ENCODE measurements at regions not wholly inside any gene's neighbourhood (a gene's known extent, or its start where the extent isn't known, plus 50 kb on each side); places are given as distances from the start of the nearest gene placed in this dataset.

- ATAC-seq: peak; percentile 65
- TF ChIP-seq CSRNP3 (CRISPR knock-in tag; IDR thresholded peaks at IDR 0.05): no peak
- TF ChIP-seq TOX (CRISPR knock-in tag; IDR thresholded peaks at IDR 0.05; ENCODE audit: borderline replicate concordance): no peak
- TF ChIP-seq GLIS3 (CRISPR knock-in tag; IDR thresholded peaks at IDR 0.05): no peak
- no peak for TF ChIP-seq PATZ1 (CRISPR knock-in tag; IDR thresholded peaks at IDR 0.05; ENCODE audit: borderline replicate concordance)
- no peak for TF ChIP-seq CREB5 (CRISPR knock-in tag; IDR thresholded peaks at IDR 0.05; ENCODE audit: low read depth)
- no peak for TF ChIP-seq ESRRG (CRISPR knock-in tag; IDR thresholded peaks at IDR 0.05)
- TF ChIP-seq ZFP30 (CRISPR knock-in tag; IDR thresholded peaks at IDR 0.05): no peak
- TF ChIP-seq ISL1 (CRISPR knock-in tag; IDR thresholded peaks at IDR 0.05): no peak
- TF ChIP-seq ZC3H10 (CRISPR knock-in tag; IDR thresholded peaks at IDR 0.05): no peak
- TF ChIP-seq ARNTL (CRISPR knock-in tag; IDR thresholded peaks at IDR 0.05; ENCODE audit: borderline replicate concordance, low read depth): no peak
- TF ChIP-seq ZNF8 (CRISPR knock-in tag; IDR thresholded peaks at IDR 0.05): no peak
Observed at GRCh38 chr5:69032009-69032408, 61.8 kb upstream of the SLC30A5 start.

DNA sequence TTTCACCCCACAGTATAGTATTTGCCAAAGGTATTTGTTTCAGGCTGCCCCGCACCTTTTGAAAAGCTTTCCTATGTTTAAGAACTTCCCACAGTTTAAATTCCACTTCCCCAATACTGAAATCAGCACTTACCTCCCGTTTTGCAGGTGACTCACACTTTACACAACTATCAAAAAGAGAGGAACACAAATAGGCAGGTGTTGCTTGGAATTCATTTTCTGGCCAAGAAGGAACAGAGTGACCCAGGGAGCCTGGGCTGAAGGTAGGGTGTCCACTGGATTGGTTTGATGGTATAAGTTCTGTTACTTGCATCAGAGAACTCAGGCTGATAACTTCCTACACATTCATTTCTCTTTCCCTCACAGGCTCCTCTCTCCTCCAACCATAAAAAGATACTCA is 60.1 kb upstream of the SLC30A5 start:
- ATAC-seq: no peak
- no peak for TF ChIP-seq RARB (CRISPR knock-in tag; IDR thresholded peaks at IDR 0.05)
- TF ChIP-seq, protein P1, sequence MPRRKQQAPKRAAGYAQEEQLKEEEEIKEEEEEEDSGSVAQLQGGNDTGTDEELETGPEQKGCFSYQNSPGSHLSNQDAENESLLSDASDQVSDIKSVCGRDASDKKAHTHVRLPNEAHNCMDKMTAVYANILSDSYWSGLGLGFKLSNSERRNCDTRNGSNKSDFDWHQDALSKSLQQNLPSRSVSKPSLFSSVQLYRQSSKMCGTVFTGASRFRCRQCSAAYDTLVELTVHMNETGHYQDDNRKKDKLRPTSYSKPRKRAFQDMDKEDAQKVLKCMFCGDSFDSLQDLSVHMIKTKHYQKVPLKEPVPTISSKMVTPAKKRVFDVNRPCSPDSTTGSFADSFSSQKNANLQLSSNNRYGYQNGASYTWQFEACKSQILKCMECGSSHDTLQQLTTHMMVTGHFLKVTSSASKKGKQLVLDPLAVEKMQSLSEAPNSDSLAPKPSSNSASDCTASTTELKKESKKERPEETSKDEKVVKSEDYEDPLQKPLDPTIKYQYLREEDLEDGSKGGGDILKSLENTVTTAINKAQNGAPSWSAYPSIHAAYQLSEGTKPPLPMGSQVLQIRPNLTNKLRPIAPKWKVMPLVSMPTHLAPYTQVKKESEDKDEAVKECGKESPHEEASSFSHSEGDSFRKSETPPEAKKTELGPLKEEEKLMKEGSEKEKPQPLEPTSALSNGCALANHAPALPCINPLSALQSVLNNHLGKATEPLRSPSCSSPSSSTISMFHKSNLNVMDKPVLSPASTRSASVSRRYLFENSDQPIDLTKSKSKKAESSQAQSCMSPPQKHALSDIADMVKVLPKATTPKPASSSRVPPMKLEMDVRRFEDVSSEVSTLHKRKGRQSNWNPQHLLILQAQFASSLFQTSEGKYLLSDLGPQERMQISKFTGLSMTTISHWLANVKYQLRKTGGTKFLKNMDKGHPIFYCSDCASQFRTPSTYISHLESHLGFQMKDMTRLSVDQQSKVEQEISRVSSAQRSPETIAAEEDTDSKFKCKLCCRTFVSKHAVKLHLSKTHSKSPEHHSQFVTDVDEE (CRISPR knock-in tag; IDR thresholded peaks at IDR 0.05): no peak
- no peak for TF ChIP-seq ZNF565 (CRISPR knock-in tag; conservative IDR thresholded peaks at IDR 0.05; ENCODE audit: low read depth)
- TF ChIP-seq ZC3H10 (CRISPR knock-in tag; IDR thresholded peaks at IDR 0.05): no peak

GRCh38 chr5:69034898-69035297 is 58.9 kb upstream of the SLC30A5 start:
- no peak for ATAC-seq
- TF ChIP-seq ARNTL (CRISPR knock-in tag; IDR thresholded peaks at IDR 0.05; ENCODE audit: borderline replicate concordance, low read depth) (no peak), CSRNP3 (CRISPR knock-in tag; IDR thresholded peaks at IDR 0.05) (no peak), RARB (CRISPR knock-in tag; IDR thresholded peaks at IDR 0.05) (no peak), ESRRG (CRISPR knock-in tag; IDR thresholded peaks at IDR 0.05) (no peak), ZNF565 (CRISPR knock-in tag; conservative IDR thresholded peaks at IDR 0.05; ENCODE audit: low read depth) (no peak), ZNF8 (CRISPR knock-in tag; IDR thresholded peaks at IDR 0.05) (no peak), CSDC2 (CRISPR knock-in tag; IDR thresholded peaks at IDR 0.05) (no peak), ZNF70 (CRISPR knock-in tag; IDR thresholded peaks at IDR 0.05) (no peak), SNAI2 (CRISPR knock-in tag; IDR thresholded peaks at IDR 0.05) (no peak), PPARA (CRISPR knock-in tag; IDR thresholded peaks at IDR 0.05; ENCODE audit: borderline replicate concordance) (no peak), PATZ1 (CRISPR knock-in tag; IDR thresholded peaks at IDR 0.05; ENCODE audit: borderline replicate concordance) (no peak)
- TF ChIP-seq, protein P1 (CRISPR knock-in tag; IDR thresholded peaks at IDR 0.05): no peak
- TF ChIP-seq, protein P2, sequence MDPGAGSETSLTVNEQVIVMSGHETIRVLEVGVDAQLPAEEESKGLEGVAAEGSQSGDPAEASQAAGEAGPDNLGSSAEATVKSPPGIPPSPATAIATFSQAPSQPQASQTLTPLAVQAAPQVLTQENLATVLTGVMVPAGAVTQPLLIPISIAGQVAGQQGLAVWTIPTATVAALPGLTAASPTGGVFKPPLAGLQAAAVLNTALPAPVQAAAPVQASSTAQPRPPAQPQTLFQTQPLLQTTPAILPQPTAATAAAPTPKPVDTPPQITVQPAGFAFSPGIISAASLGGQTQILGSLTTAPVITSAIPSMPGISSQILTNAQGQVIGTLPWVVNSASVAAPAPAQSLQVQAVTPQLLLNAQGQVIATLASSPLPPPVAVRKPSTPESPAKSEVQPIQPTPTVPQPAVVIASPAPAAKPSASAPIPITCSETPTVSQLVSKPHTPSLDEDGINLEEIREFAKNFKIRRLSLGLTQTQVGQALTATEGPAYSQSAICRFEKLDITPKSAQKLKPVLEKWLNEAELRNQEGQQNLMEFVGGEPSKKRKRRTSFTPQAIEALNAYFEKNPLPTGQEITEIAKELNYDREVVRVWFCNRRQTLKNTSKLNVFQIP (CRISPR knock-in tag; IDR thresholded peaks at IDR 0.05; ENCODE audit: borderline replicate concordance, low read depth): no peak

Data from SK-N-SH treated with all-trans-retinoic acid at 6 μM for 48 hours (cell line).